Effector memory CD4-positive, alpha-beta T cell (primary cell): ENCODE measurements at regions not wholly inside any gene's neighbourhood (a gene's known extent, or its start where the extent isn't known, plus 50 kb on each side); places are given as distances from the start of the nearest gene placed in this dataset.

ENCODE experiments used
- DNase-seq, 3 donors: peaks; one replicate each; pipeline ENCODE4 v3.0.0-alpha.2; 2020
- H3K27ac ChIP-seq: 2 replicates; pipeline ENCODE4 v1.7.0; 2013; ENCODE audit warnings: mild to moderate bottlenecking, low read length, moderate library complexity; ENCODE audit not compliant: insufficient read depth, poor library complexity, severe bottlenecking
- H3K27me3 ChIP-seq: replicated peaks from 2 replicates; pipeline ENCODE4 v1.7.0; 2013; ENCODE audit warnings: mild to moderate bottlenecking, low read length; ENCODE audit not compliant: insufficient read depth, control insufficient read depth, poor library complexity, severe bottlenecking
- H3K36me3 ChIP-seq: 2 replicates; pipeline ENCODE4 v1.7.0; 2013; ENCODE audit warnings: mild to moderate bottlenecking, low read length, moderate library complexity; ENCODE audit not compliant: control insufficient read depth, insufficient read depth
- H3K4me1 ChIP-seq: 2 replicates; pipeline ENCODE4 v1.7.0; 2013; ENCODE audit warnings: low read length, mild to moderate bottlenecking; ENCODE audit not compliant: control insufficient read depth, insufficient read depth, poor library complexity, severe bottlenecking
- H3K4me3 ChIP-seq: 2 replicates; pipeline ENCODE4 v1.7.0; 2013; ENCODE audit warnings: low read length, low read depth, mild to moderate bottlenecking; ENCODE audit not compliant: insufficient read depth, poor library complexity, severe bottlenecking
- H3K9me3 ChIP-seq: 2 replicates; pipeline ENCODE4 v1.7.0; 2013; ENCODE audit warnings: mild to moderate bottlenecking, low read length, moderate library complexity; ENCODE audit not compliant: control insufficient read depth

- no peak overlapping the region for H3K4me3 ChIP-seq
- H3K36me3 ChIP-seq: no peaks in the 10 kb centered on the region
- H3K27me3 ChIP-seq: no peaks in the 10 kb centered on the region
- H3K9me3 ChIP-seq: no peaks in the 10 kb centered on the region
- no peak for DNase-seq
- H3K4me1 ChIP-seq: no peaks in the 10 kb centered on the region
- H3K27ac ChIP-seq: no peak overlapping the region
These were observed 491.5 kb downstream of the NYAP2 start for GRCh38 chr2:225891013-225891412.

GRCh38 chr2:225889452-225889851 lies 489.9 kb downstream of the NYAP2 start:
- Histone ChIP-seq H3K27ac (no peak overlapping the region), H3K36me3 (no peaks in the 10 kb centered on the region), H3K4me3 (no peak overlapping the region), H3K4me1 (no peaks in the 10 kb centered on the region), H3K9me3 (no peaks in the 10 kb centered on the region), H3K27me3 (no peaks in the 10 kb centered on the region)
- DNase-seq: no peak

- no peak for DNase-seq
- no peak overlapping the region for H3K27ac ChIP-seq
- no peaks in the 10 kb centered on the region for H3K27me3 ChIP-seq
- no peak overlapping the region for H3K4me3 ChIP-seq
- no peaks in the 10 kb centered on the region for H3K36me3 ChIP-seq
- no peaks in the 10 kb centered on the region for H3K4me1 ChIP-seq
- no peaks in the 10 kb centered on the region for H3K9me3 ChIP-seq
These were observed 467.6 kb downstream of the NYAP2 start for GRCh38 chr2:225867071-225867470.

GRCh38 chr2:225865468-225865867 lies 466.0 kb downstream of the NYAP2 start:
- DNase-seq: no peak
- no peaks in the 10 kb centered on the region for H3K27me3 ChIP-seq
- no peaks in the 10 kb centered on the region for H3K36me3 ChIP-seq
- no peaks in the 10 kb centered on the region for H3K4me1 ChIP-seq
- no peaks in the 10 kb centered on the region for H3K9me3 ChIP-seq
- H3K27ac ChIP-seq: no peak overlapping the region
- no peak overlapping the region for H3K4me3 ChIP-seq

GRCh38 chr2:225864394-225864793 lies 464.9 kb downstream of the NYAP2 start:
- no peaks in the 10 kb centered on the region for H3K9me3 ChIP-seq
- H3K4me1 ChIP-seq: no peaks in the 10 kb centered on the region
- DNase-seq: no peak
- H3K27ac ChIP-seq: no peak overlapping the region
- H3K27me3 ChIP-seq: no peaks in the 10 kb centered on the region
- H3K36me3 ChIP-seq: no peaks in the 10 kb centered on the region
- H3K4me3 ChIP-seq: no peak overlapping the region

GRCh38 chr2:225842939-225843338 lies 443.4 kb downstream of the NYAP2 start:
- H3K27me3 ChIP-seq: no peaks in the 10 kb centered on the region
- DNase-seq: no peak
- H3K36me3 ChIP-seq: no peaks in the 10 kb centered on the region
- H3K4me3 ChIP-seq: no peak overlapping the region
- no peaks in the 10 kb centered on the region for H3K9me3 ChIP-seq
- H3K4me1 ChIP-seq: no peaks in the 10 kb centered on the region
- H3K27ac ChIP-seq: no peak overlapping the region

GRCh38 chr2:225841314-225841713 lies 441.8 kb downstream of the NYAP2 start:
- H3K36me3 ChIP-seq: no peaks in the 10 kb centered on the region
- no peaks in the 10 kb centered on the region for H3K27me3 ChIP-seq
- H3K9me3 ChIP-seq: no peaks in the 10 kb centered on the region

GRCh38 chr2:225837328-225837727 lies 437.8 kb downstream of the NYAP2 start:
- Histone ChIP-seq H3K4me3 (no peak overlapping the region), H3K27me3 (no peaks in the 10 kb centered on the region), H3K36me3 (no peaks in the 10 kb centered on the region), H3K9me3 (no peaks in the 10 kb centered on the region), H3K4me1 (no peaks in the 10 kb centered on the region), H3K27ac (no peak overlapping the region)
- no peak for DNase-seq

More at GRCh38 chr2:225841314-225841713, 441.8 kb downstream of the NYAP2 start:
- H3K4me3 ChIP-seq: no peak overlapping the region
- no peak for DNase-seq
- H3K27ac ChIP-seq: no peak overlapping the region
- no peaks in the 10 kb centered on the region for H3K4me1 ChIP-seq

- no peak overlapping the region for H3K27ac ChIP-seq
- no peaks in the 10 kb centered on the region for H3K27me3 ChIP-seq
- DNase-seq: no peak
- no peaks in the 10 kb centered on the region for H3K4me1 ChIP-seq
- H3K4me3 ChIP-seq: no peak overlapping the region
- no peaks in the 10 kb centered on the region for H3K9me3 ChIP-seq
- H3K36me3 ChIP-seq: no peaks in the 10 kb centered on the region
These were observed 425.4 kb downstream of the NYAP2 start for GRCh38 chr2:225824748-225825449.

- no peak overlapping the region for H3K4me3 ChIP-seq
- no peaks in the 10 kb centered on the region for H3K9me3 ChIP-seq
- no peaks in the 10 kb centered on the region for H3K27me3 ChIP-seq
- no peak overlapping the region for H3K27ac ChIP-seq
- no peak for DNase-seq
- H3K4me1 ChIP-seq: no peaks in the 10 kb centered on the region
- H3K36me3 ChIP-seq: no peaks in the 10 kb centered on the region
These were observed 421.8 kb downstream of the NYAP2 start for GRCh38 chr2:225821351-225821750.
